C4-2B (cell line): ENCODE measurements at regions not wholly inside any gene's neighbourhood (a gene's known extent, or its start where the extent isn't known, plus 50 kb on each side); places are given as distances from the start of the nearest gene placed in this dataset.

Experiments used
- CTCF ChIP-seq: fragments of 450-650 bp; conservative IDR thresholded peaks from 2 replicates; pipeline ENCODE4 v1.5.1; 2017; ENCODE audit warnings: mild to moderate bottlenecking
- ZFX ChIP-seq: fragments of 450-650 bp; IDR thresholded peaks from 2 replicates; pipeline ENCODE4 v1.6.1; 2017

- TF ChIP-seq CTCF (no peak), ZFX (no peak)
Measured at GRCh38 chr2:18129348-18129747, 250.9 kb downstream of the KCNS3 start.
